Forelimb muscle (tissue), 1 donor: ENCODE measurements at regions not wholly inside any gene's neighbourhood (a gene's known extent, or its start where the extent isn't known, plus 50 kb on each side); places are given as distances from the start of the nearest gene placed in this dataset.
"Not testable (repeated sequence)": the region's sequence is repeated elsewhere in the genome, so short reads cannot be mapped to it uniquely, and the experiment has no call there.

Experiments
- DNase-seq: peaks from one replicate; pipeline ENCODE4 v3.0.0-alpha.2; 2013; ENCODE audit warnings: low read depth

GRCh38 chr4:156545003-156545785, 426.4 kb downstream of the PDGFC start:
- DNase-seq, result no peak

DNA sequence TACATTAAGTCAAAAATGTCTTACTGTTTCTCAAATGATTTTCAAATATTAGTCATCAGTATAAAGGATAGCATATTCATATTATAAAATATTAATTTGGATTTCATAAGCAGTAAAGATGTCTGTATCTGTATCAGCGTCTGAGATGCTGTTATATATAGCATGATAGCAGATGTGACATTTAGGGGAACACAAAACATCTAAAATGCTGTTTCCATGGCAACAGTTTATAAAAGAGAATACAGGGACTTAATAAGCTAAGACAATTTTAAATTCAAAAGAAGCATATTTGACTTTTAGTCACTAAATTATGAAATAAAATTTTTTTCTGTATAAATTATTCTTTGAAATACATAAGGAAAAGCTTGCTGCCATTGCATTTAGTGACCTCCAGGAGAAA, 432.2 kb downstream of the PDGFC start:
- no peak for DNase-seq

GRCh38 chr4:156538651-156539257, 432.8 kb downstream of the PDGFC start:
- no peak for DNase-seq

- no peak for DNase-seq
These were observed 433.4 kb downstream of the PDGFC start for GRCh38 chr4:156538210-156538609.

- no peak for DNase-seq
These were observed 434.3 kb downstream of the PDGFC start for GRCh38 chr4:156537286-156537685.

GRCh38 chr4:156536661-156537060, 434.9 kb downstream of the PDGFC start:
- no peak for DNase-seq

DNA sequence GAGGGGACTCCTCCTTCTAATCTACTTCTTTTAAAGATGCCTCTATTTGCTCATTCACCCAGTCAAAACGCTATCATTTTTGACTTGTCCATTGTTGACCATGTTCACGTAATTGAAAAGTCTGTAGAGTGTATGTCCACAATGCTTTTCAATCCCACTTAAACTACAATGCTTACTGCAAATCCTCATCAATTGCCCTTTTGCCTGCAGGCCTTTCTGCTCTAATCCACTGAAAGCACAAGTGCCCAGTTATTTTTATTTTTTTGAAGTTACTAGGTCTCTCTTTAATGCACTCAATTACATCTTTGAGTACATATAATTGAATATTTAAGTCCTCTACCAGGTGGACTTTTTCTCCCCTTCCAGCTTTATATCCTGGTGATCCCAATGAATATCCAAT, 437.4 kb downstream of the PDGFC start:
- DNase-seq, result no peak

- no peak for DNase-seq
These were observed 443.4 kb downstream of the PDGFC start for GRCh38 chr4:156528216-156528615.

DNA sequence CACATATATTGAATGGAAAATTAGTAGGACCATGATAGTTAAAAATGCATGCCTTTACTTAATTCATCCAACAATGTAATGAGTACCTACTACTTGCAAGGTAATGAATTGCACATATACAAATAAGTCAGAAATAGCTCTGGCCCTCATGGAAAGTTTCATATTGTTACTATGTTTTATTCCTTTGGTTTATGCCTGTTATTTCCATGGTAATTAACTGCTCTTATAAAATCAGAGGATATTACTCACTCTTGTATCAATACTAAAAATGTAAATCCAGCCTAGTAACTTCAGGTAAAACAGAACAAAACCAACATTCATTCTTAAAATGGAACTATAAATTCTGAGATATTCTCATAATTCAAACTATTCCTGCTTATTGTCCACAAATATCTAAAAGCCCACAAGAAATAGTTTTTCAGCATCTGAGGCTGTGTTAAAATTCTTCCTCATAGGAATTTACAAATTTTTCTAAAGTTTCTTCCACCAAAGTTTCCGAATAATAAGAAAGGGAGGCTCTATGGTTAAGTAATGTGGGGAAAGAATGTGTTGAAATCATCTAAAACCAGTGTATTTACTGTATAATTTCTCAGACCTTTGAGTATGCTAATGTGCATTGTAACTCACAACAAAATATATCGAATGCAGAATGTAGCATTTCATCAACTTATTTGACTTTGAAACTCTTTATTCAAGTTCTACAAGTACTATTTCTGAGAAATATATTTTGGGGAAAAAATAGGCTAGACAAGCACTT, 444.2 kb downstream of the PDGFC start:
- DNase-seq, result no peak

GRCh38 chr4:156523991-156524390, 447.6 kb downstream of the PDGFC start:
- DNase-seq, result no peak

DNA sequence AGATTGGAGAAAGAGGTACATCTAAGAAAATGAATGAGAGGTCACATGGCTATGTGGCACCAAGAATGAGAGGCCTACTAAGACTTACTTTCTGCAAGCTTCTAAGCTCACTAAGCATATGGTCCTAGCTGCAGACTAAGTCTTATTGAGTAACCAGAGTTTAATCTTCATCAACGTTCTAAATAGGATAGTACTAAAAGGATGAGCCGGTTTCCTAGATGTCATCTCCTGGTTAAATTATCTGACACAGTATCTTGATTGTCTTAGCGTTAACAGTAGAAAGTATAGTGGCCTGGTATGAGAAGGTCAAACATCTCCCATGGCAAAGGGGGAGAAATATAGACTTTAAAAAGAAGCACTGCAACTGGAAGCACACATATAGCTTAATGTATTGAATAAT, 448.1 kb downstream of the PDGFC start:
- no peak for DNase-seq

- DNase-seq, result no peak
These were observed 450.0 kb downstream of the PDGFC start for GRCh38 chr4:156521631-156522030.

DNA sequence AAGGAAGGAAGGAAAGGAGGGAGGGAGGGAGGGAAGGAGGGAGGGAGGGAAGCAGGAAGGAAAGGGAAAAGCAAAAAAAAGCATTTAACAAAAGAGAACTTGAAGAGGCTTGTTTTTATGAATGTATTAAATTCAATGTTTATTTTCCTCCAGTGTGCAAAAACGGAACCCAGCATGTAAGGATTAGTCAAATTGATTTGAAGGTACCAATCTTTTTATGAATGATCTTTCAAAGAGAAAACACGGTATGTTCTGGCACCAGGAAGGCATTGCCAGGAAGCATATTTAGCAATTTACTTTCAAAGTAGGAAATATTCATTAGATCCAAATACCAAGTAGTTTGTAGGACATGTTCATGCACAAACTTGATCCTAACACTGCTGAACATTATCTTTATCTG, 453.6 kb downstream of the PDGFC start:
- DNase-seq, result no peak

DNA sequence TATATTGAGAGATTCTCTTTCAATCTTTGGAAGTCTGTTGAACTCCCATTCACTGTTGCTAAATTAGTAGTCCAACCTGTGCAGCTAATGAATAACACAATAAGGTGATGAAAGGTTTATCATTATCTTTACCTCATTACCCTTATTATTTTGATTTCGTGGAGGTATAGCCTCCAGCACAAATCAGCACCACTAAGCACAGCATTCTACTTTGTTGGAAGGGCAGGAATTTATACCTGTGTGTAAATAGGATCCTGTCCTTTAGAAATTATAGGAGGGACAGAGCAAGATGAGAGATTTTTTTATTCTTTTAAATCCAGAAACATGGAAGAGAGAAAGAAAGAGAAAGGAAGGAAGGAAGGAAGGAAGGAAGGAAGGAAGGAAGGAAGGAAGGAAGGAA, 454.1 kb downstream of the PDGFC start:
- no peak for DNase-seq

GRCh38 chr4:156516698-156517097, 454.9 kb downstream of the PDGFC start:
- DNase-seq, result no peak

- DNase-seq, result no peak
These were observed 456.3 kb downstream of the PDGFC start for GRCh38 chr4:156515295-156515694.

GRCh38 chr4:156512622-156513021, 459.0 kb downstream of the PDGFC start:
- peak; percentile 16 for DNase-seq

GRCh38 chr4:156509921-156510320, 461.7 kb downstream of the PDGFC start:
- DNase-seq, result not testable (repeated sequence)

DNA sequence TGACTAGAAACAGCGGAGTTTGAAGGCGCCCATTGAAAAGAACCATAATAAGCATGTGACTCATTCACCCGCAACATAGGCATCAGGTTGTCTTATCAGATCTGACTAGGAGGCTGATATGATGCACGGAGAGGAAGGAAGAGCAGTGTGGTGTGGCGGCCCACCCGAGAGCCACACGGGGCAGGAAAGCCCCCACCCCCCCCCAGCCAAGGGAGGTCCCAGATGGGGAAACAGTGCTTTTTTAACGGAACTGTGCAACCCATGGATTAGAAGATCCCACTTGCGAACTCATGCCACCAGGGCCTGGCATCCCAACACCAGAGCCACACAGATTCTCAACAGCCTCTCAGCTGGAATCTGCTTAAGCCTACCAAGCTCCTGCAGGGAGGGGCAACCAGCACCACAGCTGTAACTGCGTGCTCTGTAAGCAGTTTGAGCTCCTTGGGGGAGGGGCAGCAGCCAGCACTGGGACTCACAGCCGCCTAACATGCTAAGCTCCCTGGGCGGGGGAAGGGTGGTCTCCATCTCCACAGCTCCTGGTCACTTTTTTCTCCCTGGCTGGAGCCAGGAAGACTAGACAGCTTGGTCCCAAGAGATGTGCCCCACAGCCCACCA, 466.2 kb downstream of the PDGFC start:
- no peak for DNase-seq

GRCh38 chr4:156503119-156503518, 468.5 kb downstream of the PDGFC start:
- DNase-seq, result no peak

DNA sequence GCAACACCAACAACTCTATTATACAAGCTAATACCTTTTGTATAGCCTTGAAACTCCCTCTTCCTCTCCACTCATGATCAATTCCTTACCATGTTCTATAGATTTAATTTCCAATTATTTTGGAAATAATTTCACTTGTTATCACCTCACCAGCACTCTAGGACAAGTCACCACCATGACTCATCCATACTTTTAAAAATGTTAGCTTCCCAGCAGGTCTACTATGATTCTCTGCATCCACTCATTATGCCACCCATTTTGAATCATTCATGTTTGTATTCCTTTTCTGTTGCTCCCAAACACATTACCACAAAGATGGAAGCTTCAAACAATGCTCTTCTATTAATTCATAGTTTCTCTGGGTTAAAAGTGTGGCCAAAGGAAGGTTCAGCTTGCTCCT, 469.6 kb downstream of the PDGFC start:
- no peak for DNase-seq

DNA sequence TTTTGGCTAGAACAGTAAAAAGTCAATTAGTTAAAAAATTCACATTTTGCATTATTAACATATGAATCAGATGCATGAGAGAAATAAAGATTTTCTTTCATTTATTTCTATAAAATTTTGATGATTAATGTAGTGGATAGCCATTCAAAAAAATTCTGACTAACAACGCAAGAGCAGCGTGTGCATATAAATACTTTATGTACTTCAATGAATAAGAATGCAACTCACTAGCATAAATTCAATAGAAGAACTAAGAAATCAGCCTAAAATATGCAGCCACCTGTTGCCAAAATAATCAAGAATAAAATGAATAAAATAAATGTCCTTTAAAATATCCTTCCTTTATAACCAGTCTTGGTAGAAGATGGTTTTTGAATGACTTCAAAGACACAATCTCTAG, 471.9 kb downstream of the PDGFC start:
- no peak for DNase-seq
